ENCODE measurements at regions not wholly inside any gene's neighbourhood (a gene's known extent, or its start where the extent isn't known, plus 50 kb on each side); places are given as distances from the start of the nearest gene placed in this dataset.

GRCh38 chr6:48844696-48845095 is 618.4 kb downstream of the MMUT start:
- DNase-seq (ENCODE audit: extremely low read depth, insufficient read length): no peak
- Histone ChIP-seq H3K27me3 (replicated peaks; ENCODE audit: control insufficient read depth, insufficient read depth, low read length) (no peaks in the 10 kb centered on the region), H3K4me3 (replicated peaks; ENCODE audit: low read depth, low read length) (no peak overlapping the region), H3K36me3 (ENCODE audit: control insufficient read depth, insufficient read depth, low read length) (no peaks in the 10 kb centered on the region)
- TF ChIP-seq, protein P1, sequence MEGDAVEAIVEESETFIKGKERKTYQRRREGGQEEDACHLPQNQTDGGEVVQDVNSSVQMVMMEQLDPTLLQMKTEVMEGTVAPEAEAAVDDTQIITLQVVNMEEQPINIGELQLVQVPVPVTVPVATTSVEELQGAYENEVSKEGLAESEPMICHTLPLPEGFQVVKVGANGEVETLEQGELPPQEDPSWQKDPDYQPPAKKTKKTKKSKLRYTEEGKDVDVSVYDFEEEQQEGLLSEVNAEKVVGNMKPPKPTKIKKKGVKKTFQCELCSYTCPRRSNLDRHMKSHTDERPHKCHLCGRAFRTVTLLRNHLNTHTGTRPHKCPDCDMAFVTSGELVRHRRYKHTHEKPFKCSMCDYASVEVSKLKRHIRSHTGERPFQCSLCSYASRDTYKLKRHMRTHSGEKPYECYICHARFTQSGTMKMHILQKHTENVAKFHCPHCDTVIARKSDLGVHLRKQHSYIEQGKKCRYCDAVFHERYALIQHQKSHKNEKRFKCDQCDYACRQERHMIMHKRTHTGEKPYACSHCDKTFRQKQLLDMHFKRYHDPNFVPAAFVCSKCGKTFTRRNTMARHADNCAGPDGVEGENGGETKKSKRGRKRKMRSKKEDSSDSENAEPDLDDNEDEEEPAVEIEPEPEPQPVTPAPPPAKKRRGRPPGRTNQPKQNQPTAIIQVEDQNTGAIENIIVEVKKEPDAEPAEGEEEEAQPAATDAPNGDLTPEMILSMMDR (IDR thresholded peaks at IDR 0.05; ENCODE audit: insufficient read depth, low read length, poor library complexity, severe bottlenecking): no peak

DNA sequence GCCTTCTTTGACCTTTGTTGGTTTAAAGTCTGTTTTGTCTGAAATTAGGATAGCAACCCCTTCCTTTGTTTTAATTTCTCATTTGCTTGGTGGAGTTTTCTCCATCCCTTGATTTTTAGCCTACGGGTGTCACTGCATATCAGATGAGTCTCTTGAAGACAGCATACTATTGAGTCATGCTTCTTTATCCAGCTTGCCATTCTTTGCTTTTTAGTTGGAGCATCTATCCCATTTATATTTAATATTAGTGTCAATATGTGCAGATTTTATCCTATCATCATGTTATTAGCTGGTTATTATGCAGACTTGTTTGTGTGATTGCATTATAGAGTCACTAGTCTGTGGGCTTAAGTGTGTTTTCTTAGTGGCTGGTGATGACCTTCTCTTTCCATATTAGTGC is 622.2 kb downstream of the MMUT start:
- TF ChIP-seq, protein P1 (IDR thresholded peaks at IDR 0.05; ENCODE audit: insufficient read depth, low read length, poor library complexity, severe bottlenecking): no peak
- H3K27me3 ChIP-seq (replicated peaks; ENCODE audit: control insufficient read depth, insufficient read depth, low read length): no peaks in the 10 kb centered on the region
- no peak for DNase-seq (ENCODE audit: extremely low read depth, insufficient read length)
- H3K36me3 ChIP-seq (ENCODE audit: control insufficient read depth, insufficient read depth, low read length): no peaks in the 10 kb centered on the region
- H3K4me3 ChIP-seq (replicated peaks; ENCODE audit: low read depth, low read length): no peak overlapping the region

- DNase-seq (ENCODE audit: extremely low read depth, insufficient read length): no peak
- Histone ChIP-seq H3K4me3 (replicated peaks; ENCODE audit: low read depth, low read length) (no peak overlapping the region), H3K36me3 (ENCODE audit: control insufficient read depth, insufficient read depth, low read length) (no peaks in the 10 kb centered on the region), H3K27me3 (replicated peaks; ENCODE audit: control insufficient read depth, insufficient read depth, low read length) (no peaks in the 10 kb centered on the region)
- TF ChIP-seq, protein P1 (IDR thresholded peaks at IDR 0.05; ENCODE audit: insufficient read depth, low read length, poor library complexity, severe bottlenecking): no peak
Observed at GRCh38 chr6:48839206-48839605, 623.8 kb downstream of the MMUT start.

- Histone ChIP-seq H3K4me3 (replicated peaks; ENCODE audit: low read depth, low read length) (no peak overlapping the region), H3K36me3 (ENCODE audit: control insufficient read depth, insufficient read depth, low read length) (no peaks in the 10 kb centered on the region), H3K27me3 (replicated peaks; ENCODE audit: control insufficient read depth, insufficient read depth, low read length) (no peaks in the 10 kb centered on the region)
- TF ChIP-seq, protein P1 (IDR thresholded peaks at IDR 0.05; ENCODE audit: insufficient read depth, low read length, poor library complexity, severe bottlenecking): no peak
- no peak for DNase-seq (ENCODE audit: extremely low read depth, insufficient read length)
Observed at GRCh38 chr6:48837744-48838143, 625.3 kb downstream of the MMUT start.

DNA sequence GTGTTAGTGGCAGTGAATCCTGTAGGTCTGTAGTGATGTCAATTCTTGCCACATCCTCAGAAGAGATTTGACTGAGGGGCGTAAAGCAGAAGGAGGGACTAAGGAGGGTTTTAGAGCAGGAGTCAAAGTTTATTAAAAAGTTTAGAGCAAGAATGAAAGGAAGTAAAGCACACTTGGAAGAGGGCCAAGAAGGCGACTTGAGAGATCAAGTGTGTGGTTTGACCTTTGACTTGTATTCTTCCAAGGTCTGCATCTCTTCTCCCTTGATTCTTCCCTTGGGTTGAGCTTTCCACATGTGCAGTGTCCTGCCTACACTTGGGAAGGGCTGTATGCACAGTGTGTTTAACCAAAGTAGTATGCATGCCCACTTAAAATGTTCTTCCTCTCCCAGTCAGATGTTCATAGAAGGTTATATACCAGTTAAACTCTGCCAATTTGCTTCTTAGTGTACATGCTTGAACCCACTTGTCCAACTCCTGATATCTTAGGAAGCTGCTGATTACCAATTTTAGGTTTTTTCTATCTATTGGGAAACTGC is 627.6 kb downstream of the MMUT start:
- Histone ChIP-seq H3K27me3 (replicated peaks; ENCODE audit: control insufficient read depth, insufficient read depth, low read length) (no peaks in the 10 kb centered on the region), H3K4me3 (replicated peaks; ENCODE audit: low read depth, low read length) (no peak overlapping the region), H3K36me3 (ENCODE audit: control insufficient read depth, insufficient read depth, low read length) (no peaks in the 10 kb centered on the region)
- no peak for DNase-seq (ENCODE audit: extremely low read depth, insufficient read length)
- TF ChIP-seq, protein P1 (IDR thresholded peaks at IDR 0.05; ENCODE audit: insufficient read depth, low read length, poor library complexity, severe bottlenecking): no peak

- H3K4me3 ChIP-seq (replicated peaks; ENCODE audit: low read depth, low read length): no peak overlapping the region
- TF ChIP-seq, protein P1 (IDR thresholded peaks at IDR 0.05; ENCODE audit: insufficient read depth, low read length, poor library complexity, severe bottlenecking): no peak
- DNase-seq (ENCODE audit: extremely low read depth, insufficient read length): no peak
- no peaks in the 10 kb centered on the region for H3K27me3 ChIP-seq (replicated peaks; ENCODE audit: control insufficient read depth, insufficient read depth, low read length)
- H3K36me3 ChIP-seq (ENCODE audit: control insufficient read depth, insufficient read depth, low read length): no peaks in the 10 kb centered on the region
Observed at GRCh38 chr6:48834706-48835105, 628.3 kb downstream of the MMUT start.
